ENCODE measurements at regions not wholly inside any gene's neighbourhood (a gene's known extent, or its start where the extent isn't known, plus 50 kb on each side); places are given as distances from the start of the nearest gene placed in this dataset.

- CTCF ChIA-PET = no interaction called here
- no peak overlapping the region for H3K4me2 ChIP-seq (ENCODE audit: low read length)
Measured at GRCh38 chr5:89520771-89521170, 637.8 kb upstream of the MEF2C start.

GRCh38 chr5:89513299-89514044, 630.5 kb upstream of the MEF2C start:
- TF ChIP-seq EZH2phosphoT487 (IDR thresholded peaks at IDR 0.05; ENCODE audit: borderline replicate concordance, low read length) (no peak), CTCF (conservative IDR thresholded peaks at IDR 0.05; ENCODE audit: low read depth, low read length) (no peak), EZH2 (IDR thresholded peaks at IDR 0.05; ENCODE audit: low read length, unreplicated experiment) (no peak)
- Histone ChIP-seq H3K36me3 (ENCODE audit: low read depth, low read length) (no peaks in the 10 kb centered on the region), H3K9me3 (ENCODE audit: low read length) (no peaks in the 10 kb centered on the region), H3K4me1 (ENCODE audit: insufficient read depth, low read length) (no peaks in the 10 kb centered on the region), H3F3A (ENCODE audit: low read length, unreplicated experiment) (no peaks in the 10 kb centered on the region), H3K4me2 (ENCODE audit: low read length) (no peak overlapping the region), H4K20me1 (ENCODE audit: low read length) (no peaks in the 10 kb centered on the region), H3K27ac (ENCODE audit: low read length) (no peak overlapping the region), H3K4me3 (ENCODE audit: low read length) (no peak overlapping the region), H3K79me2 (ENCODE audit: low read length) (no peaks in the 10 kb centered on the region), H3K9ac (ENCODE audit: low read length) (no peak overlapping the region), H2AFZ (ENCODE audit: low read length) (no peak overlapping the region), H3K27me3 (ENCODE audit: low read length) (no peaks in the 10 kb centered on the region), H3K9me2 (replicated peaks; ENCODE audit: low read length) (no peaks in the 10 kb centered on the region)
- BruUV-seq (replicated peaks) = no TSS peak
- ChIA-PET CTCF (no interaction called here), POLR2A (ENCODE audit: unreplicated experiment) (no interaction called here)
- intact Hi-C loops (cut with micrococcal nuclease) = no loop called here
- DNase-seq (no peak), ATAC-seq (no peak)

More at GRCh38 chr5:89520771-89521170, 637.8 kb upstream of the MEF2C start:
- BruUV-seq (replicated peaks) = no TSS peak
- Histone ChIP-seq H3F3A (ENCODE audit: low read length, unreplicated experiment) (no peaks in the 10 kb centered on the region), H3K79me2 (ENCODE audit: low read length) (no peaks in the 10 kb centered on the region), H3K9me2 (replicated peaks; ENCODE audit: low read length) (no peaks in the 10 kb centered on the region), H3K9me3 (ENCODE audit: low read length) (no peaks in the 10 kb centered on the region), H3K4me3 (ENCODE audit: low read length) (no peak overlapping the region), H3K4me1 (ENCODE audit: insufficient read depth, low read length) (no peaks in the 10 kb centered on the region), H4K20me1 (ENCODE audit: low read length) (no peaks in the 10 kb centered on the region), H3K9ac (ENCODE audit: low read length) (no peak overlapping the region), H3K27me3 (ENCODE audit: low read length) (no peaks in the 10 kb centered on the region), H3K36me3 (ENCODE audit: low read depth, low read length) (no peaks in the 10 kb centered on the region), H2AFZ (ENCODE audit: low read length) (no peak overlapping the region), H3K27ac (ENCODE audit: low read length) (no peak overlapping the region)
- intact Hi-C loops (cut with micrococcal nuclease) = no loop called here
- ATAC-seq = no peak
- POLR2A ChIA-PET (ENCODE audit: unreplicated experiment) = no interaction called here
- no peak for TF ChIP-seq EZH2phosphoT487 (IDR thresholded peaks at IDR 0.05; ENCODE audit: borderline replicate concordance, low read length)
- no peak for TF ChIP-seq EZH2 (IDR thresholded peaks at IDR 0.05; ENCODE audit: low read length, unreplicated experiment)
- TF ChIP-seq CTCF (conservative IDR thresholded peaks at IDR 0.05; ENCODE audit: low read depth, low read length) = no peak
- DNase-seq = no peak

GRCh38 chr5:89504051-89504450, 621.1 kb upstream of the MEF2C start:
- TF ChIP-seq CTCF (conservative IDR thresholded peaks at IDR 0.05; ENCODE audit: low read depth, low read length) (no peak), EZH2 (IDR thresholded peaks at IDR 0.05; ENCODE audit: low read length, unreplicated experiment) (no peak), EZH2phosphoT487 (IDR thresholded peaks at IDR 0.05; ENCODE audit: borderline replicate concordance, low read length) (no peak)
- Histone ChIP-seq H2AFZ (ENCODE audit: low read length) (no peak overlapping the region), H3K9me3 (ENCODE audit: low read length) (no peaks in the 10 kb centered on the region), H3K4me2 (ENCODE audit: low read length) (no peak overlapping the region), H3K79me2 (ENCODE audit: low read length) (no peaks in the 10 kb centered on the region), H3K9ac (ENCODE audit: low read length) (no peak overlapping the region), H3K27me3 (ENCODE audit: low read length) (no peaks in the 10 kb centered on the region), H3F3A (ENCODE audit: low read length, unreplicated experiment) (no peaks in the 10 kb centered on the region), H3K4me3 (ENCODE audit: low read length) (no peak overlapping the region), H3K27ac (ENCODE audit: low read length) (no peak overlapping the region), H3K36me3 (ENCODE audit: low read depth, low read length) (no peaks in the 10 kb centered on the region), H4K20me1 (ENCODE audit: low read length) (no peaks in the 10 kb centered on the region), H3K4me1 (ENCODE audit: insufficient read depth, low read length) (no peaks in the 10 kb centered on the region), H3K9me2 (replicated peaks; ENCODE audit: low read length) (no peaks in the 10 kb centered on the region)
- POLR2A ChIA-PET (ENCODE audit: unreplicated experiment) = no interaction called here
- intact Hi-C loops (cut with micrococcal nuclease) = no loop called here
- BruUV-seq (replicated peaks) = no TSS peak
- DNase-seq = no peak
- CTCF ChIA-PET = no interaction called here
- ATAC-seq = no peak

Measured in PC-3 (cell line).